ENCODE measurements at regions not wholly inside any gene's neighbourhood (a gene's known extent, or its start where the extent isn't known, plus 50 kb on each side); places are given as distances from the start of the nearest gene placed in this dataset.

- no peak for TF ChIP-seq CTCF (IDR thresholded peaks at IDR 0.05; ENCODE audit: insufficient read depth, missing control alignments)
- DNase-seq (ENCODE audit: insufficient read length, low spot score) (no peak), FAIRE-seq (no peak)
Measured at GRCh38 chr5:88588609-88589008, 294.4 kb downstream of the MEF2C start.

GRCh38 chr5:88583471-88583870 lies 299.5 kb downstream of the MEF2C start:
- FAIRE-seq (no peak), DNase-seq (ENCODE audit: insufficient read length, low spot score) (no peak)
- TF ChIP-seq CTCF (IDR thresholded peaks at IDR 0.05; ENCODE audit: insufficient read depth, missing control alignments): no peak

DNA sequence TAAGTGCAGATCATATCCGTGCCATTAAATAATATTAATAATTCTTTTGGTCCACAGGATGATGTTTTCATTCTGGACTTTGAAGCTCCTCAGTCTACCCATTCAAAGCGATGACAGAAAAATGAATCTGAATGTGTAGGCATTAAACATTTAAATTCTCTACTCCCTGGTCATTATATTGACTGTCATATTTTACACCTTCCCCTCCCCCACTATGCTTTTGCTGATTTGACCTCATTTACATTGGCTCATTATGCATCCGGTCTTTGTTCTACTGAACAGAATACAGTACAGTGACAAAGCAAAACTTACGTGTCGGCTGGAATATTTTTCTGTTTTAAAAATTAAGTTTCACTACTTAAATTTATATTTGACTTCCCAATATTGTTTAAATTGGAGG lies 289.7 kb upstream of the TMEM161B start:
- FAIRE-seq: no peak

GRCh38 chr5:88557881-88558280 lies 289.2 kb upstream of the TMEM161B start:
- FAIRE-seq: no peak
- DNase-seq (ENCODE audit: insufficient read length, low spot score): no peak
- no peak for TF ChIP-seq CTCF (IDR thresholded peaks at IDR 0.05; ENCODE audit: insufficient read depth, missing control alignments)

More for the DNA sequence above, 289.7 kb upstream of the TMEM161B start:
- no peak for DNase-seq (ENCODE audit: insufficient read length, low spot score)
- TF ChIP-seq CTCF (IDR thresholded peaks at IDR 0.05; ENCODE audit: insufficient read depth, missing control alignments): no peak

GRCh38 chr5:88557131-88557530 lies 288.5 kb upstream of the TMEM161B start:
- no peak for TF ChIP-seq CTCF (IDR thresholded peaks at IDR 0.05; ENCODE audit: insufficient read depth, missing control alignments)
- FAIRE-seq: no peak

DNA sequence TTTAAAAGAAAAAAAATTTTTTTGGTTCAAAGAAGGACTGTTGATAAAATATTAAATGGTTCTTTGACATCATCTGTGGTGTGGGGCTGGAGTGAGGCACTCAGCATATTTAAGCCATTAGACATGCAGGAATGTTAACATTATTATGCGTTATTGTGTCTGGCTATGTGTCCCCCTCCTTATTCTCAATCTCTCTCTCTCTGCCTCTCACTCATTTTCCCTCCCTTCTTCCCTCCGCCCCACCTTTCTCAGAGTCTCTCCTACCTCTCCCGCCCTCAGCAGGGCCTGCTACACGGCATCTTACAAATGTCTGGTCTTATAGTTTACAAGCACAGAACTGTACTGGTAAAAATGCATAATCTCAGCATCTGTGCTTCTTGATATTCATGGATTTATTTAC lies 287.8 kb upstream of the TMEM161B start:
- DNase-seq (ENCODE audit: insufficient read length, low spot score): no peak

More at GRCh38 chr5:88557131-88557530, 288.5 kb upstream of the TMEM161B start:
- DNase-seq (ENCODE audit: insufficient read length, low spot score): no peak

DNA sequence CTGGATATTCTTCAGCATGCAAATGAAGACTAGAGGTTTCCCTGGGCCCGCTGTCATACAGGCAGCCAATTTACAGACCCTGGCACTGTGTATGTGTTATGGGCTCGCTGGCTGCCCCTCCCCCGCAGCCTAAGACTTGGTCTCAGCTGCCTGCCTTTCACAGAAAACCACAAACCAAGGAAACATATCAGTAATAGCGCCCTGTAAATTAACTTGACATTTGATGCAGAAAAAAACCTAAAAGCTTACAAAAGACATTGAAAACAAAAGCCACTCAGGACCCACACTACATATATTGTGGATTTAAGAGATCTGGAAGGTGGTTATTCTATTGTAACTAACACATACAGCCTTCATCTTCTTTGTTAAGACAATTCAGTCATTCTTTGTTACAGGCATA lies 287.0 kb upstream of the TMEM161B start:
- no peak for TF ChIP-seq CTCF (IDR thresholded peaks at IDR 0.05; ENCODE audit: insufficient read depth, missing control alignments)
- DNase-seq (ENCODE audit: insufficient read length, low spot score): no peak
- no peak for FAIRE-seq

More for the DNA sequence above, 287.8 kb upstream of the TMEM161B start:
- FAIRE-seq: no peak
- no peak for TF ChIP-seq CTCF (IDR thresholded peaks at IDR 0.05; ENCODE audit: insufficient read depth, missing control alignments)
